NCI-H524 treated with DMSO at 0.1 percent for 48 hours (cell line): ENCODE measurements at regions not wholly inside any gene's neighbourhood (a gene's known extent, or its start where the extent isn't known, plus 50 kb on each side); places are given as distances from the start of the nearest gene placed in this dataset.
"Not testable (repeated sequence)": the region's sequence is repeated elsewhere in the genome, so short reads cannot be mapped to it uniquely, and the experiment has no call there.

Experiments used
- DNase-seq: peaks from one replicate; lab custom pipeline; 2025; lab: John Stamatoyannopoulos, UW

- no peak for DNase-seq
Observed at GRCh38 chr22:27250886-27251285, 550.7 kb downstream of the MN1 start.

GRCh38 chr22:27251563-27251962 is 550.0 kb downstream of the MN1 start:
- DNase-seq = no peak

GRCh38 chr22:27252282-27253049 is 549.1 kb downstream of the MN1 start:
- DNase-seq = no peak

- DNase-seq = no peak
Observed at GRCh38 chr22:27253108-27253902, 548.3 kb downstream of the MN1 start.

DNA sequence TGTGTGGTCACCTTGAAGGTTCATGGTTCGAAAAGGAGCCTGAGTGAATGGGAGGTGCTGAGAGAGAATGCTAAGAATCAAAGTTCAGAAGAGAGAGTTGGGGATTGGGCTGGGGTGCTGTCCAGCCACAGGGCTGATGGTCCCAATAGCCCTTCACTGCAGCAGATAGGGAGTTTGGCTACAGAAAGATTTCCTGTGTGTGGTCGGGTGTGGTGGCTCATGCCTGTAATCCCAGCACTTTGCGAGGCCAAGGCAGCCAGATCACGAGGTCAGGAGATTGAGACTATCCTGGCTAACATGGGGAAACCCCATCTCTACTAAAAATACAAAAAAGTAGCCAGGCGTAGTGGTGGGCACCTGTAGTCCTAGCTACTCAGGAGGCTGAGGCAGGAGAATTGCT is 547.5 kb downstream of the MN1 start:
- not testable (repeated sequence) for DNase-seq

DNA sequence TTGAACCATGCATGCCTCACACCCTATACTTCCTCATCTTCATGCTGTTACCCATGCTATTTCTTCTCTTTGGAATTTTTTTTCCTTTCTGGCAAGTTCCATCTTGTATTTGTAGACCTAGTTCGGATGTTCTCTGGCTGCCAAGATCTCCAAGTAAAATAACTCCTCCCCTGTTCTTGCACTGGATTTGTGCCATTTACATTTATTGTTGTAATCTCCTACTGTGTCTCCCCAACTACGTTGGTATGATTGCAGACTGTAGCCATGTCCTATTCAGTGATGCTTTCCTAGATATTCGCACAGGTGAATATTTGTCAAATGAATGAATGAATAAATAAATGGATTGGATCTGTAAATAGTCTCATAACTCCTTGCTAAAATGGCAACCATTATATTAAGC is 546.0 kb downstream of the MN1 start:
- no peak for DNase-seq

- no peak for DNase-seq
Observed at GRCh38 chr22:27257987-27258386, 543.6 kb downstream of the MN1 start.

DNA sequence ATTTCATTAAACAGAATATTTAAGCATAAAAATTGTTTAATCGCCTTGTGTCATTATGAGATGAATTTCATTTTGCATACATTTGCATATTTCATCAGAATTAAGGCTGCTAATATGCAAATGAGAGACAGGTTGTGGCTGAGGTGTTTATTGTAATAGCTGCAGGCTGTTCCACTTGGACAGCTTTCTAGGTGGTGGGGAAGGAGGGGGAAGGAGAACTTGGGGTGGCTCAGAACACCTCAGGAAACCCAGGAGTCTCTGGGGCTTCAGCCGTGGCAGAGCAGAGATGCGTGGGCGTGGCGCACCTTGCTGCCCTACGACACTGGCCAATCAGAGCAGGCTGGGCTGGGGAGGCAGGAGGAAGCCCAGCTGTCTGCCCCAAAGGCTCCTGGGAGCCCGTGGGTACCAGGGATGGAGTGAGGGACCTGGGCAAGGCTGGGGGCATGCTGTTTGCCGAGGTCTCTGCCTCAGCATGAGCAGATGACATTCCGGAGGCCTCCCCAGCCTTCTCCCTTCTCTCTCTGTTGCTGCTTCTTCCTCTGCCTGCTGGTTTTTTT is 542.9 kb downstream of the MN1 start:
- DNase-seq = no peak

GRCh38 chr22:27259433-27259832 is 542.1 kb downstream of the MN1 start:
- no peak for DNase-seq

DNA sequence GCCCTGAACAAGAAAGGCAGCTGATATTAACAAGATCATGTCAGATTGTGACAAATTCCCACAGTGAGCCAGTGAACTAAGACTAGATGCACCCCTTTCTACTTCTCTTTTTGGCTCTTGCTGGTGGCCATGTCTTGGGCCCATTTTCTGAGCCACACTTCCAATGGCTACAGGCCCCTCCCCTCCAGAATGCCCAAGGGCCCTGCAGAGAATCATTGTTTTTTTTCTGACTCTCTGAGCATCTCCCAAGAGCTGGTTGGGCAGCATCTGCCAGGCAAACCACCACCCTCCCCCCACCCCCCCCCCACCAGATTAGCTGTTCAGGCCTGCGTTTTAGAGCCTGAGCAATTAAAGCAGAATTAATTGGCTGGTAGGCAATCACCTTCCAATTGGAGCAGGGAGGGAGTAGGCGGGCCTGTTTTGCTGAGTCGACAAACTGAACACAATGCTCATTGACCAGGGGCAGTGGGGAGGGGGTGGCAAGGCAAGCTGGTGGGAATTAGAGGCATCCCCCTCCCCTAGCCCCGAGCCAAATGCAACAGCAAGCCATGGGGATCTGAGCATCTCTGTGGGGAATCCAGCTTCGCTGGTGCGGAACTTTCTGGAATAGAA is 541.4 kb downstream of the MN1 start:
- DNase-seq = peak; percentile 60

DNA sequence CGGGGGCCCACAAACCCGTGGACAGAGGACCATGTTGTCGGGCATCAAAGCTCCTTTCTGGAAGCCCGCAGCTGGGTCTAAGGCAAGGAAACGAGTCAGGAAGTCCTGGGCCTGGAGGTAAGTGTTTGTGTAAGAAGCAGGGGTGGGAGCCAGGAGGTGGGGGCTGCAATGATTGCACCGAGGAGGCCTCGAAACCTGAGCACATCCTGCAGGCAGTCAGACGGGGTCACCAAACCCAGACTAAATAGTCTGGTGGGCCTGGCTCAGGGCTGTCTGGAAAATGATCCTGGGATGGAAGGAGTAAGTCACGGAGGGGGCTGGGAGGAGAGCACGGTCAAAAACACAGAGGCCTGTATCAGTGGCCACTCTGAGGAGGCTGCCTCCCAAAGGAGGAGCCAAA is 539.2 kb downstream of the MN1 start:
- no peak for DNase-seq

DNA sequence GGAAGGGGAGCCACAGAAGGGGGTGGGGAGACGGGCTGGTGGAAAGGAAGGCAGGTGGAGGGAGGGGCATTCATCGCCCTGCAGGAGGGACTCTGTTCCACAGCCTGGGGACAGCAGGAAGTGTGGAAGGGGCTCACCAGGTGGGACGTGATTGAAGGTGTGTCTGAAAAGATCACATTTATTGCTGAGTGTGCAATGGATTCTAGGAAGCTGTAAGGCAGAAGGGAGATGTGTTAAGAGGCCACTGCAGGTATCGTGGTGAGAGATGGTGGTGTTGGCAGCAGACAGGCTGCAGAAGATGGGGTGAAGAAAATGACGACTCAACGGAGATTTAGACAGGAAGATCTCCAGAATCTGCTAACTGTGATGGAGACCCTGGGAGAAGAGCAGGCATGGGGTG is 537.4 kb downstream of the MN1 start:
- DNase-seq = no peak

DNA sequence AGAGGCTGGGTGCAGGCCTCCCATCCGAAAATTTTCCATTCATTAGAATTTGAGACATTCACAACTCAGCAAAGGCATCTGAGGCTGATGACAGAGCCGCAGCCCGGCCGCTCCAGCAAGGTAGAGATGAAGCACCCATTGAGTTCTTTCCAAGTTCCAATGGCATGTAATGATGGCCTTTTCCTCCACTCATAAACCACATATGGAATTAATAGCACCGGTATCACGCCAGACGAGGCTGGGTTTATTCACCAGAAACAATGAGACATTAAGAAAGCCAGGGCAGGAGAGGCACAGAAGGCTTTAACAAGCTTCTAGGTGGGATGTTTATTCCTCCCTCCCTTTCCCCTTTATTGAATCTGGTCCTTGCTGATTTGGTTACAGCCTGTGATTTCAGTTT is 534.4 kb downstream of the MN1 start:
- no peak for DNase-seq

DNA sequence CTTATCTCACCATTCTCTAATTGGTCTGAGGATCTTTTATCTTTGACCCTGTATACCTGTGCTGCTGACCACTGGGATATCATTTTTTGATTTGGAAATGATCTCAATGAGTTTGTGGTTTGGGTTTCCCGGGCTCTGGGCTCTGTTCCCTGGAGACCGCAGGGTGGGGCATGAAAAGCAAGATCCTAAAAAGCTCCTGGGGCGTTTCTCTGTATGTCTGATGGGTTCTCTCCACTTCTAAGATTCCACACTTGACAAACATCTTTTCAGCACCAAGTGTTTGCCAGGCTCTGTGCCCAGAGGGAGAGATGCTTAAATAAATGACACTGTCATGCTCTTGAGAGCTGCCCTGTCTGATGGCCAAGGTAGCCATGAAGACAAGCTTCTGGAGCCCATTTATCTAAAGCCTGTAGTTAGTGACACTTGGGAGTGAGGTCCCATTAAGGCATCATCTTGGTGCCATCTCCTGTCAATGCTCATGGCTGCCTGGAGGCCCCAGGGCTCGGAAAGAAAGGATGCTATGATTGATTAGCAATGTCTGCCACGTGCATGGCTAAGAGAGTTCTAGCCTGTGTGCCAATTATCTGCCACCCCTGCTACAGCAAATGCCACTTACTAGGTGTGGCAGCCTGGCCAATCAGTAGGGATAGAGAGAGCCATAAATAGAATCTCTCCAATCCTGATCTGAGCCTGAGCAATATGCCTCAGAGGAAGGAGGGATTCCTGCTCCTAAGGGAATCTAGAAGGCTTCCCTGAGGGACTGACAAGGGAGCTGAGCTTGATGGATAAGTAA is 531.6 kb downstream of the MN1 start:
- no peak for DNase-seq

DNA sequence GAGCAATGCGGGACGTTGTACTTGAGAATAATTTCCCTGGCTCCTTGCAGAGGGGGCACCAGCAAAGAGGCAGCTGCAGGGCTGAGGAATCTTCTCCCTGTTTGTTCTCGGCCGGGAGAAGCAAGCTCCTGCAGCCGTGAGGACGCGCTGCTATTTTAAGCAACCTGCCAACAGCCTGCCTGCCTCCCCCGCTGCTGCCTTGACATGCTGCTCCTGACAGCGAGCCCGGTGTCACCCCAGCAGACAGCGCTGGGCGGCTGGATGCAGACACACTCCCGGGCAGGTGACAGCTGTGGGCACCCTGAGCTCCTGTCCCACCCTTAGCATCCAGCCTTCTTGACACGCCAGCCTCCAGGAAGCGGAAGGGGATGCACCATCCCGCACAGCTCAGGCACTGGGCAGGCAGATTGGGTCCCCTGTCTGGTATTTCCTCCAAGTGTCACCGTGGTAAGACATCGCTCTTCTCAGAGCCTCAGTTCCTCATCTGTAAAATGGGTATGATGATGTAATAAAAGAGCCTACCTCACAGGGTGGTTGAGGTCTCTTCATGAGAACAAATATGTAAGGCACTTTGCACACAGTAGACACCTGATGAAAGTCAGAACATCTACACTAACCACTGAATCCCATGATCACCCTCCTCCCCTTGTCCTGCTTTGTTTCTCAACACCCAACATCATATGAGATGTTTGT is 530.6 kb downstream of the MN1 start:
- no peak for DNase-seq

DNA sequence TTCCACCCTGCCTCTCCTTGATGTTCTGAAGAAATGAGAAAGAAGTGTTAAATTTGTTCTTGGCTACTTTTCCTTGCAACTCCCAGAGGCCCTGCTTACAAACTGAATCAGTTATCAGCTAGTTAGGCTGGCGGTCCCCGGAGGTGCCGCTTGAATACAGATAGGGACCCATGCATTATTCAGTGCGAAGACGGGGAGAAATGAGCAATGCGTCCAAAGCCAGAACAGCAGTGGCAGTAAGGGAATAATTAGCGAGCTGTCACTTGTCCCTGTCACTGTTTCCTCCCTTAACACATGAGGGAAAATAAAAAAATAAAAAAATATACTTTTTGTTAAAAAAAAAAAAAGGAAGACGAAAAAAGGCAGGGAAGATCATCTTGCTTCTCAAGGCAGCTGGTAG is 528.1 kb downstream of the MN1 start:
- no peak for DNase-seq

GRCh38 chr22:27273853-27274252 is 527.7 kb downstream of the MN1 start:
- no peak for DNase-seq

DNA sequence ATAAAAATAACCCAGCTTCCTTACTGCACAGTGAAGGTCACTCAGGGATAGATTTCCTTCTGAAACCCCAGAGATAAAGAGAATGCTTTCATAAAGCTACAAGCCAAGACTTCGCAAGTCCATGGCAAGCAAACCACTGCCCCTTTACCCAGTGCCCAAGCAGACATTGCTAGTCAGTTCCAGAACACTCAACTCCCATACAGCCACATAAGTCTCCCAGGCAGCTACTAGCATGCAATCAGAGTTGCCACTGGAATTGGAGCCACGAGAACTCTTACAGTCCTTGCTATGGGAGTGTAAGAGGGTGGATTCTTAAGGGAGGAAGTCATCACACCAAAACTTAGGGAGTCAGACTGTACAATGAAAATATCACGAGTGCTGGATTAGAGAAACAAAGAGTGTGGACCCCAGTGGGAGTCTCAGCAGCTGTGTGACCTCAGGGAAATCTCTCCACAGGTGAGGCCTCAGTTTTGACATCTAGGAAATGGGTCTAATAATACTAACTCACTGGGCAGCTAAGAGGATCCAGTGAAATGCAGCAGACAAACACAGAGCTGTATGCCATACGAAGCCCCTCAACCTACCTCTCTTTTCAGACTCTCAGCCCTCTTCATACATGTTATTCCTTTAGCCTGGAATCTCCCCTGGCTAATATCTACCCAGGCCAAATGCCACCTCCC is 526.6 kb downstream of the MN1 start:
- no peak for DNase-seq

DNA sequence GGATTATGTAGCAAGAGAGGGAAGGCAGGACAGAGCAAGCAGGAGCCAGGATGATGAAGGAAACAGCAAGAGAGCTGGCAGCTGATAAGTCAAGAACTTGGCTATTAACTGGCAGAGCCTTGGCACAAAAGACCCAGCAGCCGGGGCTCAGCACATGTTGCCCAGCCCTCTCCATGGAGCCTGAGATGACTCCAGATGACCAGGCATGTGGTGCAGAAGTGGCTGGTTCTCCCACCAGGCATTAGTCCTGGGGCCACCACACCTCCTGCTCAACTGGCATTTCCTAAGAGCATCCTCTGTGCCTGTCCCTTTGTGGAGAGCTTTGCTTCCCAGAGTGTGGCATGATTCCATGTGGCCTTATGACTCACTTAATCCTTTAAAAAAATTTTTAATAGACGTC is 522.6 kb downstream of the MN1 start:
- no peak for DNase-seq

GRCh38 chr22:27283240-27283639 is 518.3 kb downstream of the MN1 start:
- DNase-seq = no peak

GRCh38 chr22:27283714-27284113 is 517.8 kb downstream of the MN1 start:
- no peak for DNase-seq
